Nephron progenitor cell (in vitro differentiated cells): ENCODE measurements at regions not wholly inside any gene's neighbourhood (a gene's known extent, or its start where the extent isn't known, plus 50 kb on each side); places are given as distances from the start of the nearest gene placed in this dataset.

ENCODE experiments used
- DNase-seq: peaks from one replicate; pipeline ENCODE4 v3.0.0; 2021
- H3K27ac Mint-ChIP-seq: 2 replicates; pipeline ENCODE4 v1.8.0; 2021; ENCODE audit warnings: mild to moderate bottlenecking, moderate library complexity, mixed read lengths
- H3K27me3 Mint-ChIP-seq: 2 replicates; pipeline ENCODE4 v1.8.0; 2021; ENCODE audit warnings: mild to moderate bottlenecking, low read depth, mixed read lengths; ENCODE audit not compliant: poor library complexity
- H3K36me3 Mint-ChIP-seq: 2 replicates; pipeline ENCODE4 v1.8.0; 2021; ENCODE audit warnings: low read depth, mixed read lengths
- H3K4me1 Mint-ChIP-seq: 2 replicates; pipeline ENCODE4 v1.8.0; 2021; ENCODE audit warnings: mixed read lengths
- H3K4me3 Mint-ChIP-seq: 2 replicates; pipeline ENCODE4 v1.8.0; 2021; ENCODE audit warnings: mild to moderate bottlenecking, moderate library complexity, mixed read lengths
- H3K9me3 Mint-ChIP-seq: 2 replicates; pipeline ENCODE4 v1.8.0; 2021; ENCODE audit warnings: mild to moderate bottlenecking, moderate library complexity, mixed read lengths
- TF ChIP-seq, protein P1 (sequence below): fragments of 200-600 bp; sonication (generic); IDR thresholded peaks from 2 replicates; pipeline ENCODE4 v1.5.0; 2021; ENCODE audit warnings: antibody characterized with exemption

DNA sequence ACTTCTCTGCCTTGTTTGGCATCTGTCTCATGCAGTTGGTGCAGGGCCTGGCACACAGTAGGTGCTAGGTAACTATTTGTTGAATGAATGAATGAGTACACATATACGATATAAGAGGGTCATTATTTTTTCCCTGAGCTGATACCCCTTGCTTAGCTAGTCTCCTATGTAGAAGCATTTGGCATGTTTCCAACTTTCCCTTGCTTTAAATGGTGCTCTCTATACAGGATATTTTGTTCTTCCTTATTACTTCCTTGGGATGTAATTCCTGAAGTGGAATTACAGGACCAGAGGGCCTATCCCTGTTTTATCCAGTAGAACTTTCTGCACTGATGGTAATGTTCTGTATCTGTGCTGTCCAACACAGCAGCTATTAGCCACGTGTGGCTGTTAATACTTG, 250.1 kb upstream of the PWP1 start:
- TF ChIP-seq, protein P1, sequence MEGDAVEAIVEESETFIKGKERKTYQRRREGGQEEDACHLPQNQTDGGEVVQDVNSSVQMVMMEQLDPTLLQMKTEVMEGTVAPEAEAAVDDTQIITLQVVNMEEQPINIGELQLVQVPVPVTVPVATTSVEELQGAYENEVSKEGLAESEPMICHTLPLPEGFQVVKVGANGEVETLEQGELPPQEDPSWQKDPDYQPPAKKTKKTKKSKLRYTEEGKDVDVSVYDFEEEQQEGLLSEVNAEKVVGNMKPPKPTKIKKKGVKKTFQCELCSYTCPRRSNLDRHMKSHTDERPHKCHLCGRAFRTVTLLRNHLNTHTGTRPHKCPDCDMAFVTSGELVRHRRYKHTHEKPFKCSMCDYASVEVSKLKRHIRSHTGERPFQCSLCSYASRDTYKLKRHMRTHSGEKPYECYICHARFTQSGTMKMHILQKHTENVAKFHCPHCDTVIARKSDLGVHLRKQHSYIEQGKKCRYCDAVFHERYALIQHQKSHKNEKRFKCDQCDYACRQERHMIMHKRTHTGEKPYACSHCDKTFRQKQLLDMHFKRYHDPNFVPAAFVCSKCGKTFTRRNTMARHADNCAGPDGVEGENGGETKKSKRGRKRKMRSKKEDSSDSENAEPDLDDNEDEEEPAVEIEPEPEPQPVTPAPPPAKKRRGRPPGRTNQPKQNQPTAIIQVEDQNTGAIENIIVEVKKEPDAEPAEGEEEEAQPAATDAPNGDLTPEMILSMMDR = no peak

DNA sequence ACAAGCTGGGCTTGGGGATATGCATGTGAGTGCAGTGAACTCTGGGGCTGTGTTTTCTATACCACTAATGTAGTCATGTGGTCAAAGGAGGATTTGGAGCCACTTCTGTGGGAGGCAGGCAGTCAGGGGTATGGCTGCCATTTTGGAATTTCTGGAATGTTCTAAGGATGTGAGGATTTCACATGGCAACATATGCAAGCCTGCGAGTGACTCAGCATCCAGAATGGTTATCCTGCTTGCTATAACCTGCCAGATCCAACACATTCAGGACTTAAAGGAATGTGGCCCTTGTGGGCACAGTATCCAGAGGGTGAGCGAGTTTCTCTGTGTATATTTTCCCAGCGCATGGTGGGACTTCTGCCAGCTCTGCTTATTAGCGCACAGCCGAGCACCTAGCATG, 249.2 kb upstream of the PWP1 start:
- H3K27me3 Mint-ChIP-seq = peaks cover 59% of the 10 kb centered on the region
- DNase-seq = no peak
- no peaks in the 10 kb centered on the region for H3K36me3 Mint-ChIP-seq
- TF ChIP-seq, protein P1 = no peak
- H3K4me3 Mint-ChIP-seq = no peak overlapping the region
- H3K4me1 Mint-ChIP-seq = peaks cover 24% of the 10 kb centered on the region
- H3K9me3 Mint-ChIP-seq = no peaks in the 10 kb centered on the region
- no peak overlapping the region for H3K27ac Mint-ChIP-seq

More for the DNA sequence above, 250.1 kb upstream of the PWP1 start:
- H3K27me3 Mint-ChIP-seq = peaks cover 53% of the 10 kb centered on the region
- H3K4me3 Mint-ChIP-seq = no peak overlapping the region
- no peak overlapping the region for H3K27ac Mint-ChIP-seq
- H3K9me3 Mint-ChIP-seq = no peaks in the 10 kb centered on the region
- H3K4me1 Mint-ChIP-seq = peaks cover 24% of the 10 kb centered on the region
- no peaks in the 10 kb centered on the region for H3K36me3 Mint-ChIP-seq
- no peak for DNase-seq

DNA sequence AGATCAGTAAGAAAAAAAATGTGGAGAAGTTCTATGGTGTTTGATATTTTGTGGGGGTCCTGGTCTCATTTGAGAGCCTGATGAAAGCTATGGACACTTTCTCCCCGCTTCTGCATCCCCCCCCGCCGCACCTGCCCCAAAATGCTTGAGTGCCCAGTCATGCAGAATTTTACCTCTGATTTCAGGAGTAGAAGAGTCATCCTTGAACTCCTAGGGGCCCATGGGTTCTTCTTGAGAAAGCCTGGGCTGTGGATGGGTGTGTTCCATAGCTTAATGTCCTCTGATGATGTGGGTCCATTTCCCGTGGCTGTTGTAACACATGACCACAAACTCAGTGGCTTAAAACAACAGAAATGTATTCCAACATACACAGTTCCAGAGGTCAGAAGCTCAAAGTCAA, 248.8 kb upstream of the PWP1 start:
- peaks cover 20% of the 10 kb centered on the region for H3K4me1 Mint-ChIP-seq
- no peak overlapping the region for H3K4me3 Mint-ChIP-seq
- TF ChIP-seq, protein P1 = no peak
- no peaks in the 10 kb centered on the region for H3K36me3 Mint-ChIP-seq
- no peaks in the 10 kb centered on the region for H3K9me3 Mint-ChIP-seq
- peaks cover 56% of the 10 kb centered on the region for H3K27me3 Mint-ChIP-seq
- no peak overlapping the region for H3K27ac Mint-ChIP-seq
- no peak for DNase-seq

GRCh38 chr12:107437954-107438353, 247.6 kb upstream of the PWP1 start:
- Mint-ChIP-seq H3K27ac (no peak overlapping the region), H3K9me3 (no peaks in the 10 kb centered on the region), H3K4me1 (peaks cover 20% of the 10 kb centered on the region), H3K27me3 (peaks cover 55% of the 10 kb centered on the region), H3K4me3 (no peak overlapping the region), H3K36me3 (no peaks in the 10 kb centered on the region)
- DNase-seq = no peak
- TF ChIP-seq, protein P1 = no peak

DNA sequence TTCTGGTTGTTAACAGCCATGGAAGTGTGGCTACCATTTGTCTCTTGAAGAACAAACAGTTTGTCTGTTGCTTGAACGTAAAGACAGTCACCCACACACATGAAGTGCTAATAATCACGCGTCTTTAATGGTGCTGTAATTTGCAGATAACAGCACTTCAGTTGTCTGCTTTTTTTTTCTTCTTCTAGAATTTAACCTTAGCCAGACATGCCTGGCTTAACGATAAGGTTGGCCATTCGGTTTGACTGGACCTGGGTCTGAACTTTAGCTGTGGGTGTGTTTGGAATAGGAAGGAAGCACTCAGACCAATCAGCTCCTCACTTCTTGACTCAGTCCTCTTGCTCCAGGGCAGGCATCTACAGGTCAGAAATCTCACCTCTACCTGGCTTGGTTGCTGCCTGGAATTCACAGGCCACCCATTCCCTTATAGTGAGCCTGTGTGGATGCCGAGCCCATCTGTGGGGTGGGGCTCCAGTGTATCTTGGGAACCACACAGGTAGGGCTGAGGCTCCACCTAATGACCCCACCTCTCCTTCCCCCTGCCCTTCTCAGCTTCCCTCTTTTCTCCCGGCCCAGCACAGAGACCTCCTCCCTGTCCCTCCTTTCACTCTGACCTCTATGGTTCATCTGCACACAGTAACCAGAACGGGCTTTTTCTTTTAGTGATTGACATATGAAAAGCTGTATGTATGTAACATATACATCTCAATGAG, 246.4 kb upstream of the PWP1 start:
- peaks cover 3% of the 10 kb centered on the region for H3K9me3 Mint-ChIP-seq
- no peaks in the 10 kb centered on the region for H3K36me3 Mint-ChIP-seq
- H3K27me3 Mint-ChIP-seq = peaks cover 46% of the 10 kb centered on the region
- peaks cover 20% of the 10 kb centered on the region for H3K4me1 Mint-ChIP-seq
- no peak for DNase-seq
- H3K27ac Mint-ChIP-seq = no peak overlapping the region
- TF ChIP-seq, protein P1 = no peak
- H3K4me3 Mint-ChIP-seq = no peak overlapping the region

DNA sequence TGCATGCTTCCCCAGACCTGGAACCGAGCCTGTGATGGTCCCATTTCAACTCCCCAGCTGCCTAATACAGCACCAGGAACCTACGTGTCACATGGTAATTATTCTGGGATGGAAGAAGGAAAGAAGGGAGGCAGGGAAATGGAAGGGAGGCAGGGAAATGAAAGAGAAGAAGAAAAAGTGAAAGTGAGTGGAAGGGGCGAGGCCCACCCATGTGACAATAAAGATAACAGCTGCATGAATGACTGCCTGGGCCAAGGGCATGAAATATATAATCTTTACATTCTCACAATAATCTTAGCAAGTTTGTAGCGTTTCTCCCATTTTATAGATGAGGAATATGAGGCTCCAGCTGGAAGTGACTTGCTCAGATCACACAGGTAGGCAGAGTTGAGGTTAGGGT, 245.0 kb upstream of the PWP1 start:
- peaks cover 40% of the 10 kb centered on the region for H3K27me3 Mint-ChIP-seq
- H3K36me3 Mint-ChIP-seq = no peaks in the 10 kb centered on the region
- DNase-seq = no peak
- no peak overlapping the region for H3K4me3 Mint-ChIP-seq
- TF ChIP-seq, protein P1 = no peak
- H3K9me3 Mint-ChIP-seq = peaks cover 7% of the 10 kb centered on the region
- H3K4me1 Mint-ChIP-seq = peaks cover 28% of the 10 kb centered on the region
- no peak overlapping the region for H3K27ac Mint-ChIP-seq
